GM10266 (cell line): ENCODE measurements at regions not wholly inside any gene's neighbourhood (a gene's known extent, or its start where the extent isn't known, plus 50 kb on each side); places are given as distances from the start of the nearest gene placed in this dataset.
A peak's percentile ranks its signal among the peaks of the same experiment; 100 is the strongest.

Experiments
- DNase-seq: peaks from one replicate; pipeline ENCODE4 v3.0.0; 2012; ENCODE audit errors: extremely low spot score
- TF ChIP-seq, protein P1 (sequence below): IDR thresholded peaks from 2 replicates; pipeline ENCODE4 v1.5.1; 2012; ENCODE audit warnings: mild to moderate bottlenecking, low read depth; ENCODE audit not compliant: control insufficient read depth, insufficient read depth; ENCODE audit errors: missing control alignments

- DNase-seq = peak; percentile 59
- TF ChIP-seq, protein P1, sequence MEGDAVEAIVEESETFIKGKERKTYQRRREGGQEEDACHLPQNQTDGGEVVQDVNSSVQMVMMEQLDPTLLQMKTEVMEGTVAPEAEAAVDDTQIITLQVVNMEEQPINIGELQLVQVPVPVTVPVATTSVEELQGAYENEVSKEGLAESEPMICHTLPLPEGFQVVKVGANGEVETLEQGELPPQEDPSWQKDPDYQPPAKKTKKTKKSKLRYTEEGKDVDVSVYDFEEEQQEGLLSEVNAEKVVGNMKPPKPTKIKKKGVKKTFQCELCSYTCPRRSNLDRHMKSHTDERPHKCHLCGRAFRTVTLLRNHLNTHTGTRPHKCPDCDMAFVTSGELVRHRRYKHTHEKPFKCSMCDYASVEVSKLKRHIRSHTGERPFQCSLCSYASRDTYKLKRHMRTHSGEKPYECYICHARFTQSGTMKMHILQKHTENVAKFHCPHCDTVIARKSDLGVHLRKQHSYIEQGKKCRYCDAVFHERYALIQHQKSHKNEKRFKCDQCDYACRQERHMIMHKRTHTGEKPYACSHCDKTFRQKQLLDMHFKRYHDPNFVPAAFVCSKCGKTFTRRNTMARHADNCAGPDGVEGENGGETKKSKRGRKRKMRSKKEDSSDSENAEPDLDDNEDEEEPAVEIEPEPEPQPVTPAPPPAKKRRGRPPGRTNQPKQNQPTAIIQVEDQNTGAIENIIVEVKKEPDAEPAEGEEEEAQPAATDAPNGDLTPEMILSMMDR = peak; percentile 82
These were observed 59.8 kb upstream of the RPH3AL start for GRCh38 chr17:412211-413015.

GRCh38 chr17:411421-412120 is 59.0 kb upstream of the RPH3AL start:
- DNase-seq = no peak
- TF ChIP-seq, protein P1 = no peak

DNA sequence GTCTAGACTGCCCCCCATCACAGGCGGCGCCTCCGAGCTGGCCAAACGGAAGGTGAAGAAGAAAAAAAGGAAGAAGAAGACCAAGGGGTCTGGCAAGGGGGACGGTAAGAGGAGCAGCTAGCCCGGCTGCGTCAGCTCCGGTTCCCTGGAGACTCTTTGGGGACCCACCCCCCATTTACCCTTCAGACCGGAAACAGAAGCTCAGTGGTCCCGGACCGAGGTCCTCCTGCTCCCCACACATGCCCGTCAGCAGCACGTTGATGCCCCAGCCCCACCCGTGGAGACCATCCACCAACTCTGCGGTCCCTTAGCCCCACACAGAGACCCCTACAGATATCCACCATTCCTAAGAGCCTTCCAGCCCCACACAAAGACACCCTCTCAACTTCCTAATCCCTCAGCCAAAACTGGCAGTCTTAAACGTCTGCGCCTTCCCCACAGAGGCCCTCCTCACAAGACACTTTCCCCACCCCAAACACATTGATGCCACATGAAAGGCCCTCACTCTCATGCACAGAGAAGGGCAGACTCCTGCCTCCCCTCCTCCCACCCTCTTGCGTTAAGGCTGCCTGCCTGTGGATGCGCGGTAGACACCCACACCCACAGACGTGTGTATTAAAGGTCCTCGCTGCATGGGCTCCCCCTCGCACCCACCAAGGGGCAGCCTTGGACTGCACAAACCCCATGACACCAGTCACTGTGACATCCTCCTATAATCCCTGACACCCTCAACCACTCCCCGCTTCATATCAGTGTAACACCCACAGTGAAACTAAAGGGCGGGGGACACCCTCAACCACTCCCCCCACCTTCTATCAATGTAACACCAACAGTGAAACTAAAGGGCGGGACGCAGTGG is 58.2 kb upstream of the RPH3AL start:
- TF ChIP-seq, protein P1 = no peak
- DNase-seq = no peak

GRCh38 chr17:409848-410542 is 57.4 kb upstream of the RPH3AL start:
- peak; percentile 98 for DNase-seq
- TF ChIP-seq, protein P1 = no peak

DNA sequence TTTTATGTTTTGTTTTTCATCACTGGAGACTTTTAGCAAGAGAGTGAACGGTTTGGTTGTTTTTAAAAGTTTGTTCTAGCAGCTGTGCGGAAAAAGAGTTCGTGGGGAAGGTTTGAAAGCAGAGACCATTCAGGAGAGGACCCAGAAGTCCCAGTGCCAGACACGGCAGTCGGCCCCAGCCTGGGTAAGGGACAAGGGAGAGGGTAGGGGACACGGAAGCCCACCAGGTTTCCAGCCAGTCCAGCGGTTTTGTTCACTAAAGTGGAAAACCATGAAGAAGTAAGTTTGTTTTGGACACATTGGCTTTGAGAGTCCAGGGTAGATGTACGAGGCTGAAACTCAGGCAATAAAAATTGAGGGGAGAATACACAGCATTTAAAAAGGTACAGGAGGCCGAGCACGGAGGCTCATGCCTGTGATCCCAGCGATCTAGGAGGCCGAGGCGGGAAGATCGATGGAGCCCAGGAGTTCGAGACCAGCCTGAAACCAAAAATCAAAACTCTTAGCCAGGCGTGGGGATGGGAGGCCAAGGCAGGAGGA is 56.8 kb upstream of the RPH3AL start:
- TF ChIP-seq, protein P1 = no peak
- DNase-seq = no peak

DNA sequence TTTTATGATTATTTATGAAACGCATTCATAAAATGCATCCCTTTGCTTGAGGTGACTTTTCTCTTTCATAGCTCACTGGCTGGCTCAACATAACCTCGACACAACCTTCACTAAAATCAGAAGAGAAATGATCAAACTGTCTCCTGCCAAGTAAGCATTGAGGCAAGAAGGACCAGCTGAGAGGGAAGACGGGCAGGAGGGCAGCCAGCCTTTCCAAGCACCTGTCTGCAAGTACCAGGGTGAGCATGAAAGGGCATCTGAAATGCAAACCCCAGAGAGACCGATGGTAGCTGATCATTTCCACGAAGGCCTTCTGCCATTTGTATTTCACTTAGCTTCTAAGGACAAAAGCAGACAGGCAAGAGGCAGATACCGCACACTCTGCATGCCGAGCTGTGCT is 52.1 kb upstream of the RPH3AL start:
- TF ChIP-seq, protein P1 = no peak
- DNase-seq = no peak
